GM10266 (cell line): ENCODE measurements at regions not wholly inside any gene's neighbourhood (a gene's known extent, or its start where the extent isn't known, plus 50 kb on each side); places are given as distances from the start of the nearest gene placed in this dataset.

ENCODE experiments used
- DNase-seq: peaks from one replicate; pipeline ENCODE4 v3.0.0; 2012; ENCODE audit errors: extremely low spot score
- CTCF ChIP-seq: IDR thresholded peaks from 2 replicates; pipeline ENCODE4 v1.5.1; 2012; ENCODE audit warnings: mild to moderate bottlenecking, low read depth; ENCODE audit not compliant: control insufficient read depth, insufficient read depth; ENCODE audit errors: missing control alignments

DNA sequence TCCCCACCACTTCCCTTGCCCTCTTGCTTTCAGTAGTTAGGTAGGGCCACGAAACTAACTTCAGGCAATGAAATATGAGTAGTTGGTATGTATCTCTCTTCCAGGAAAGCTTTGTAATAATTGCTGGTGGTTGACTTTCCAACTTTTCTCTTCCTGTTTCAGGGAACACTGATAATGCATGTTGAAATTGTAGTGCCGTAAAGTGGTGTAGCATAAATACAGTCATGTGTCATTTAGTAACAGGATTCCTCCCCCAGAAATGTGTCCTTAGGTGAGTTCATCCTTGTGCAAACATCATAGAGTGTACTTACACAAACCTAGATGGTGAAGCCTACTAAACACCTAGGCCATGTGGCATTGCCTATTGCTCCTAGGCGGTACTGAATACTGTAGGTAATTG lies 429.2 kb downstream of the PID1 start:
- no peak for DNase-seq
- TF ChIP-seq CTCF: no peak

DNA sequence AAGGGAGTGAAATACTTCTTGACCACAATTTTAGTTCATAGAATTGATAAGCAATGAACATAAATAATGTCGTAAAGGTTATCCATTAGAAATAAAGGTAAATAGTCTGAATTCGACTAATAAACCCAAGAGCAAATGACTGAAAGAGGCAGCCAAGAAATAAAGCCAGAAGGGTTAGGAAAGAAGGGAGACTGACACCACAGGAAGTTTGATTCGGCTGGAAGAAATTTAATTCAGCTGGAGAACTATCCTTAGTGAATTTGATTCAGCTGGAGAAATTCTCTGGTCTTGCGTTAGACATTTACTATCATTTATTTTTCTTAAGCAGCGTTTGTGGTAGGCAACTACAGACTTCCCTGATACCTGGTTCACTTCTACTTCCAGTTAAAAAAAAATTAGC lies 429.6 kb downstream of the PID1 start:
- no peak for TF ChIP-seq CTCF
- no peak for DNase-seq

GRCh38 chr2:228840743-228841114 lies 430.4 kb downstream of the PID1 start:
- TF ChIP-seq CTCF: no peak
- DNase-seq: no peak

DNA sequence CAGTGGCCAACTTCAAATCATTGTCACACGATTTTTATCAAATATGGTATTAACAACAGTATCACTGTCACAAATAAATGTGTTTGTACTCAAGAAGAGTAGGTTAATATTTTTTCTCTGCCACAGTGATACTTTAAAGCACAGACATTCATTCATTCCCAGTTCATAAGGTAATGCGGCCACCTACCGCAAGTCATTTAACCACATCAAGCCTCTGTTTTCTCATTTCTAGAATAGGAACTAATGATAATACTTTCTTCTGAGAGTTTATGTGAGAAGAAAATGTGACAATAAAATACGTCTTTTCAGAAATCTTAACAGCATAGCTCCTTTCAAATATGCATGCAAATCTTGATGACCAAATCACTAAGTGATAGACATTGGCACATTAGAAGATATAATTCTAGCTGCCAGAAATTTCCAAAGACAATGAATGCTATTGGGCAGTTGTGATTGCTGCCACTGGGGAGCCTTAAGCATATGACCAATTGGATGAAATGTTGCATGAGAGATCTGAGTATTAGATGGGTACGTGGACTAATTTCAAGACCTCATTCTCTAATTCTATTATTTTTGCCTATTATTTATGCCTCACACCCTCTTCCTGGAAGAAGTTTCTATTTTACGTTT lies 430.9 kb downstream of the PID1 start:
- no peak for TF ChIP-seq CTCF
- no peak for DNase-seq

DNA sequence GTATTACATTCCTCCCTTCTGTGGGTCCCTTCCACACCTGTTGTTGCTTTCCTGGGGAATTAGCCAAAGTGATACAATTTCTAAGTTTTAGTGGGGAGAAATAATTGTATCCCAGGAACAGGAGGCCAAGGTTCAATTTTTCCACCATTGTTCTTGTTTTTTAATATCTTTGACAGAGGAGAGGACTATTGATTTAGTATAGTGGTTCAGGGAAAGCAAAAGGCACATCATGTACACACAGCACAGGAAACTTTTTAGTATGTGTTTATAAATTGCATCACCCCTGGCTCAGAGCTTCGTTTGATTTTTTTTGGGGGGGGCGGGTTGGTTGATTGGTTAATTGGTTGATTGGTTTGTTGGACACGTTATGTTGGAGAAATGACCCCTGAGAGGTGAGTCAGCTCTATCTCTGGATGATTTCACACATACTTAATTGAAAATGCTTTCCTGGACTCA lies 431.6 kb downstream of the PID1 start:
- TF ChIP-seq CTCF: no peak
- no peak for DNase-seq

GRCh38 chr2:228838819-228839218 lies 432.3 kb downstream of the PID1 start:
- DNase-seq: no peak
- no peak for TF ChIP-seq CTCF

- no peak for DNase-seq
- TF ChIP-seq CTCF: no peak
These were observed 442.7 kb downstream of the PID1 start for GRCh38 chr2:228828397-228828796.
